GM21786 (cell line): ENCODE measurements at regions not wholly inside any gene's neighbourhood (a gene's known extent, or its start where the extent isn't known, plus 50 kb on each side); places are given as distances from the start of the nearest gene placed in this dataset.

Experiments
- ATAC-seq: cut with Tn5 transposase; IDR thresholded peaks from one replicate; pipeline ENCODE4 v1.9.1; 2021; ENCODE audit not compliant: unreplicated experiment

DNA sequence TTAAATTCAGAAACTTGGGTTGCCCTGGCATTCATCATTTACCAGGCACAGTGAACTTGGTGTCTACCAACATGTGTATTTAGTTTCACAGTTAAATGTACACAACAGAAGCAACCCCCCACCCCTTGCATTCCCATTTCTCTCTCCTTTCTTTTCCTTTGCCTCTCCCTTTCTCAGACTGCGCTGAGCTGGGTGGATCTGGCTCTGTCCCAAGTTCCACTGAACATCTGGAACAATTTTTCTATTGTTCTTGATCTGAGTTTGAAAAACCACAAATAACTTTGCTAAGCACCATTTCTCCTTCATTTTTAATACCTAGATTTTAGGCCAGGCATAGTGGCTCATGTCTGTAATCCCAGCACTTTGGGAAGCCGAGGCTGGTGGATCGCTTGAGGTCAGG lies 242.2 kb downstream of the ABHD5 start:
- ATAC-seq = no peak

DNA sequence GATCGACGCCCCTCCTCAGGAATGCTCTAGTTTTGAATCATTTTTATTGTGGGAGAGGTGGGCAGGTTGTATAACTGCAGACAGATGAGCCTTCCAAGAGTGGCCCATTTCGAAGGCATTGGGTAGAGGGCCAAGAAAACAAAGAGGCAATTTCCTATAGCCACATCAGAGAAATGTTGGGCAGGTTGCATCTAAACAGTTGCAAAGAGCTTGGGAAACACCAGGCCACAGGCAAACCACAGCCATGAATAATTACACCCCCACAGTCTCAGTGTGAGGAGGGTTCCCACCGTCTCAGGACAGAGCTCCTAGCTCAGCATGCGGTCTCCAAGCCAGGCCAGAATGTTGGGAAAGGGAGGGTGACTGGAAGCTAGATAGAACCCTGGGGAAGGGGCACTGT lies 257.3 kb downstream of the ABHD5 start:
- no peak for ATAC-seq

DNA sequence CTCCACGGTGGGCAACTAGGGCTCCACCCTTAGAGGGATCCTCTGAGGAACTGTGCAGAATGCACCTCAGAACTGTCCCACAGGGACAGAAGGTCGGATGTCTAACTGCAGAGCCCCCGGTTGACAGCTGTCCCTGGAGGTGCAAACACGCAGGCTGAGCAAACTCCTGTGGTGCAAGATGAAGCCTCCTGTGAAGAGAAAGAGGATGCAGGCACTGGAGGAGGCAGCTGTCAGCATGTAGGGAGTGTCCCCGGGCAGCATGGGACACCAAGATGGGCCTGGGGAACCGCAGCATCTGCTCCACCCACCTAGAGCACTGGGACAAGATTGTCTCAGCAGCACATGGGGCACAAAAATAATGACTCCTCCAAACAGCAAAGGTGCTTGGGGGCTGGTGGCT lies 258.9 kb downstream of the ABHD5 start:
- no peak for ATAC-seq

DNA sequence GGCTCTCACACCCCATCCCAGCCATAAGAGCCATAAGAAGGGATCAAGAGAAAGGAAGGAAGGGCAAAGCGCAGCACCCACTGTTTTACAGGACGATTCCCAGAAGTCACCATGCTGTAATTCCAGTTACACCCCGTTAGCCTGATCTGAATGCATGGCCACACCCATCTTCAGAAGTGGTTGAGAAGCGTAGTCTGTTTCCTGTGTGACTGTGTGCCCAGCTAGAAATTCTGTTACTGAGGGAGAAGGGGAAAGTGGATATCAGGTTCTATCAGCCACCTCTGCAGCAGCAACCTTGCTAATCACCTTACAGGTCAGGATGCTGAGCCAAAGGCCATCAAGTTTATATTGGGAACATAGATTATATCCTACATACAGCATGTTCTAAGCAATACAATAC lies 260.0 kb downstream of the ABHD5 start:
- ATAC-seq = no peak

DNA sequence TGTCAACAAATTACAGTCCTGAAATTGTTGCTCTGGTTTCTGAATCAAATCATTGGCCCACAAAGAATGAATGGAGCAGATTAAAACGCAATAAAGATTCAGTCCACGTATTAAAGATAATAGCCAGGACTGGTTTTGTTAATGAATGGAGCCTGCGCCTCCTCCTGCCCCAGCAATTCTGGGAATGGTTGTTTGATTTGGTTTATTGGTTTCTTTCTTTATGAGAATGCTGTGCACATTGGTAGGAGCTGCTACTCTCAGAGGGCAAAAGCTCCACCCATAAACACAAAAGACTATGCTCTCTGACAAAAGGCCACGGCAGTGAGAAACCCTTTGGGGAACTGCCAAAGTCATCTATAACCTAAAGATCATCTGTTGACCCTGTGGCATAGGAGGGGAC lies 261.1 kb downstream of the ABHD5 start:
- ATAC-seq = no peak

DNA sequence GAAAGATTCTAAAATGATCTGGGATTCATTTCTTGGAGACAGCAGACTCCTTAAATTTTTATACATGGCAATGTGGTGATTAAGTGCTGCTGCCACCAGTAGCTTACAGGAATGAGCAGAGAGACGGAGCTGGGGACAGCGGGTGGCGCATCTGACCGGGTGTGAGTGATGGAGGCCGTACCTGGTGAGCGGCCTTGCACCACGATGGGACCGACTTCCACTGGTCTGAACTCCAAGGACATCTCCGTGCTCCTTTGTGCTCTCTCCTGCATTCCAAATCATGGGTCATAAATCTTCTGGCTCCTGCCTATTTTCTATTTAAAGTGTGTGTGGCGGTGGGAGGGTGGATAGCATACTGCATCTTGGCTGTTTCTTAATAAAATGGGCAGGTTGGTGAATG lies 262.6 kb downstream of the ABHD5 start:
- no peak for ATAC-seq

DNA sequence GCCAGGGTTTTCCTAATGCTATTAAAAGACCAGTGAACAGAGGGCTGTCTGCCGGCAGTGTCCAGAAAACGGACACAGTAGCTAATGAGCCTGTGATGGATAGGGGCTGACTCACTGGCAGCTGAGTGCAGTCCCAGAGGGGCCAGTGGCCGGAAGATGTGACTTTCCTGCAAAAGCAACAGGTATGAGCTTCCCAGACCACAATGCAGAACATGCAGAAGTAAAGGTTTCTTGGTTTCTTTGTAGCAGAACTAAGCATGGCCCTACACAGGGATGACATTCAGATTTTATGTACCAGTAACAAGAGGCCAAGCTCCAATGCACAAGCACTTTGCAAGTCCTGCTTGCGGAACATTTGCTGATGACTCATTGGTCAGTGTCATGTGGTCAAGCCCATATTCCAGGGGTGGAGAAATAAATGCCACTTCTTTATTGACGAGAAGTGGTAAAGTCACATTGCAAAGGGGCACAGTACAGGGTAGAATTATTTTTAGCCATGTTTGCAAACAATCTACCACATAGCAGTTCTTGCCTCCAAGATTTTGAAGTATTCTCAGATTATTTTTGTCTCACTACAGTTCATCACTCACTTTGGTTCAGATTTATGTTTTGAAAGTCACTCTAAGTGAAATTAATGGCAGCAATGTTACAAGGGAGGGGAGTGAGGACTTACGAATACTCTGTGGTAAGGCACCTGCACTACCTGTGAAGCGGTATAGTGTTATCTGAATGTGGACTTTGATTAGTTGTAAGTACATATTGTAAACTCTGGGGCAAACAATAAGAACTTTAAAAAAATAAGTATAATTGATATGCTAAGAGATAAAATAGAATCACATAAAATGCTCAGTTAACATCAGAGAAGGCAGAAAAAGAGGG lies 263.3 kb downstream of the ABHD5 start:
- ATAC-seq = no peak

DNA sequence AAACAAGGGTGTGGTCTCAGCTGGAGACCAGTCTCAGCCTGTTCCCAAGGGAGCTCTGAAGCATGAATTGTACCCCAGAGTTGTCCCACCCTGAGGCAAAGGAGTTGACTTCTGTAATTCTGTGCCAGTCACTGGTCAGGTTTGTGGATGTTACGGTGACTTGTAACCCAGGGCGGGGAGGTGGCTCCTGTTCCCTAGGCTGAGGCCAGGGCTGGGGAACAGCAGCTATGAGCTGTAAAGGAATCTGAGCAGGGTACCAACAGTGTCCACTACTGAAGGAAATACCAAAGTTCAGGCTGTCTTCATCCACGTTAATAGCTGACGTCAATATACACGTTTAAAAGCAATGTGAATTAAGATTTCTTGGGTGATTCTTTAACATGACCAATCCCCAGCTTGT lies 266.2 kb downstream of the ABHD5 start:
- no peak for ATAC-seq

DNA sequence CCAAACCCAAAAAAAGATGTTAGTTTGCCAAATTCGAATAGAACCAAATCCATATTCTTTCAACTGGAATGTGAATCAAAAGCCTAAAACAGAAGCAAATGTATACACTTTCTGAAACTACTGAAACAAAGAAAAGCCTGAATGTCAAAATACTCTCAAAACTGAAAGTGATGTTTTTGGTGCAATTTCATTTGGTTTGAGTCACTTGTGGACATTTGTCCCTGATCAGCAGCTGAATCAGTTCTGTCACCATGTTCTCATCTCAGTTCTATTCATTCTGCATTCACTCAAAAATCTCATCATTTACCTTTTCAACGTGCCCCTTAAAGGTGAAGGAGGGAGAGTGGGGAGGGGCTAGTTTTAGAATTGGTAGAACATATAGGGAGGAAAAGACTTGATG lies 266.8 kb downstream of the ABHD5 start:
- ATAC-seq = no peak

DNA sequence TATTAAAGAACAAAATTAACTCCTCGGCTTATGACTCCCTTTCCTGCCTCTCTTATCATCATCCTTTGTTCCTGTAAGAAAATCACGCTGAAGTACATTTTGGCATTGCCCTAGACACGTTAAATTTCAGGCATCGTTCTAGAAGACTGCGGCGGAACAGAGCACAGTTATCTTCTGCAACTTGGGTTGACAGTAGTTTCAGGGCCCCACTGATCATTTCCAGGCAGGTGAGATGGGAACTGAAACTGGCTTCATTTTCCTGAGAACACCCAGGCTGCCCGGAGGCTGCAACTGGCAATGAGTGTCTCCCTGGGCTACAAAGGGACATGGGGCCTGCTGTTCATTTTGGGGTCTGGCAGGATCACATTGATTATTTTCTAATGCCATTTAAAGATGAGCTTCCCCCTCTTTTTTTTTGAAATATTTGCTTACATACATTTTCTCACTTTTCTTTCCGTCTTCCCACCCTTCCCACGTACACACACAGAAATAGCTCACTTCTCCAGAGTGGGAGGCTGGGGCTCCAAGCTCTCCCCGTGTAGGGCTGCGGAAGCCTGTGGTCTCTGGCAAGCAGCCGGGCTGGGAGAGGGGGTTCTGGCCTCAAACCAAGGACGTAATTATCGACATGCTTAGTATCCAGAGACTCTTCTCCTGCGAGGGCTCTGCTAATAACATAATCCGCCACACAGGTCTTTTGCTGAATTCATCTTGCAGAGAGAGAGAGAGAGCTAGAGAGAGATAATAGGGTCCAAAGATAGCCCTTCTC lies 267.4 kb downstream of the ABHD5 start:
- ATAC-seq = no peak

DNA sequence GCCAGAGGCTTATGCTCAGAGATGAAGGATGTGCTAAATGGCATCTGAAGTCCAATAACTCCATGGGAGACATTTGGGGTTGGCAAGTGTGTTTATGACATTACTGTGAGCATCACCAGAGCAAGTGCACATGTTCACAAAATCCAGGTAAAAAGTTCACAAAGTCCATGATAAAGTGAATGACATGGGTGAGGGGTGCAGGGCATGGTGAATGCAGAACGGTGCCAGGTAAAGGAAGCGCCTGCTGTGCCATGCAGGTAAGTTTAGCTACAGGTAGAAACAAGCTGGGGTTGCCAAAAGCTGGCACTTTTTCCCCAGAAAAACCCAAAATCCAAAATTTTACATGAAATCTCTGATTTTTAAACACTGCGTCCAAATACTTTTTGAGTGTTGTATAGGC lies 268.2 kb downstream of the ABHD5 start:
- ATAC-seq = no peak

DNA sequence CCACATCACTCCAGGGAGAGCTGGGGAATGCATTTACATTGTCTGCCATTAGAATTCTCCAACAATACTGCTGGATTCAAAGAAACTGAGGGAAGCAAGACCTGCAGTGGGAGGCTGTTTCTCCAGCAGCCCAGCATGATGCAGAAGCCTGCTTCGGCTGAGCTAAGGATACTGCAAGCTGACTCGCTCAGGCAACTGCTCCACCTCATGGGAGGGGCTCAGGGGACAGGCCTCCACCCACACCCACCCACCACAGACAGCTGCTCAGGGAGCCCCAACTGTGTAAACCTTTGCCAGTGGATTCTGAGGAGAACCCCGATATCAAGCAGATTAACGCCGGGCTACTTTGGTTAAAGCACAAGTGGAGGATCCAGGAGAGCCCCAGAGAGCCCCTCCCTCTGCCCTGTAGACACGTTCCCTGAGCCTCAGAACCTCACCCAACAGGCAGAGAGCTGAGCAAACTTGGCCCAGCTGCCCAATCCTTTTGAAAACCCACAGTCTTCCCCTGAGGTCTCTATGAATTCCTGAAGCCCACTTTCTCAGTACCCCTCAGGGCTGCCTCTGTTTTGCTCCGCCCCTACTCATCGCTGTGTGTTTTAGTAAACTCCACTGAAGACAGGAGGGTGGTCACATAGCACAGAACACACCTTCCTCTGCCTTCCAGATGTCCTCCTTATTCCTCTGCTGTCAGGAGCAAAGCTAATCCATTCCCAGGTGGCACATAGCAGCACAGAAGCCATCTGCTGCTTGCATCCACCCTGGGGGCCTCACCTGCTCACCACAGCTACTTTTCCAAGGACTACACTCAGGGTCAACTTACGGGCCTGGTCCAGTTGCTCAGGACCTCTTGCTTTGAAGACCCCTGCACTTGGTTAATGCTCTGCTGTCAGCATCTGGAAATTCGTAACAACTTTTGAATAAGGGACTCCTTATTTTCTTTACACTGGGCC lies 269.0 kb downstream of the ABHD5 start:
- no peak for ATAC-seq

DNA sequence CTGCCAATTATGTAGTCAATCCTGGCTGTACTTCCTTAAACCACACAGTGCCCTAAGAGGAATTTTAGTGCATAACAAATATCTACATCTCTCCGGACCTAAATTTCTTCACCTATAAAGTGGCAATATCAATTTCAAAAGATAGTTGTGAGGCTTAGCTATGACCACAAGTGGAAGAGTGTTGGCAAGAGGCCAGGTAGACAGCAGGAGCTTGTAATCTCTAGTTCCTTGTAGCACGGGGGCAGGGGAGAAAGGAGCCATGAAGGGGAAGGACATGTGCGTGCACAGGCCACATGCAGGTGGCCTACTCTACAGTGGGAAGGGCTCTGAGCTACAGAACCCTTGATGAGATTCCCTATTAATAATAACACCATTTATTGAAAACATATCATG lies 269.7 kb downstream of the ABHD5 start:
- ATAC-seq = no peak

DNA sequence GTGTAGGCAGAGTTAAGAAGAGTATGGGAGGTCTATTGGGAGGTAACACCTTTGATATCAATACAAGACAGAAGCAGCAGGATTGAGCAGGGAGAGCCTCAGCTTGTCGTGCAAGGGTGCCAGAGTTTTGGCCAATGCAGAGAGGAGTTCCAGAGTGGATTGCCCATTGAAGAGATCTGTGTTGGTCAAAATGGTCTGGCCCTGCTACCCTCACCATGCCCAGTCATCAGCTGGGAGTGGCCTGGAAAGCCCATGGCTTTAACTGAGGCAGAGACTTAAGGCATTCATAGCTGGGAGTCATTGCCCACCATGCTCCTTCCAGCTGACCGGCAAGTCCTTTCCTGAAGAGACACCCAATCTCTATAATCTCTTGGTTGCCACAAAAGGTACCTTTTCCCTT lies 271.3 kb downstream of the ABHD5 start:
- ATAC-seq = no peak

DNA sequence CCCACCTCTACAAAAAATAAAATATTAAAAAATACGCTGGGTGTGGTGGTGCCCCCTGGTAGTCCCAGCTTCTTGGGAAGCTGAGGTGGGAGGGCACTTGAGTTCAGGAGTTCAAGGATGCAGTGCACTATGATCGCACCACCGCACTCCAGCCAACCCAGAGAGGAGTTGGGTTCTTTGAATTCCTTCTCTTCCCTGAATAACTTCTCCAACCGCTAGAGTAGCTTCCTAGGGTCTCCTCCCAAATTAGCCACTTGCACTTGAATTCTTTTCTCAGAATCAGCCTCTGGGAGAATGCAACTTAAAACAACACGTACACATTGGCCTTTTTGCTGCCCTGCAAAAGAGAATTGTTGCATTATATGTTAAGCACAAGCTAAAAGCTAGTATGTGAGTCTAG lies 272.5 kb downstream of the ABHD5 start:
- no peak for ATAC-seq

DNA sequence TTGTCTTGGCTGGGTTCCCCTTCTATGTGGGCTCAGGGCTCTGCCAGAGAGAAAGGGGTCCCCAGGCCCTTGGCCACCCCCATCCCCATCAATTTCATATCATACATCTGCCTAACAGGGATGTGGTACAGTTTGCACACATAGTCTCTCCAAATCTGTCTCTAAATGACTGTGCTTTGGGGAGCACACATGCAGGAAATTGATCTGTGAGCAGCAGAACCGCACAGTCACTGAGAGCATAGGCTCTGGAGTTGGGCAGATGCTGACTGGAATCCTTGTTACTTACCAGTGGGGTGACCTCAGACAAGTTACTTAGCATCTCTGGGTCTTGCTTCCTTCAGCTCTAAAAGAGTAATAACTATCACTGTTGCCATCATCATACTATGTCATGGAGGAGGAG lies 273.9 kb downstream of the ABHD5 start:
- ATAC-seq = no peak

DNA sequence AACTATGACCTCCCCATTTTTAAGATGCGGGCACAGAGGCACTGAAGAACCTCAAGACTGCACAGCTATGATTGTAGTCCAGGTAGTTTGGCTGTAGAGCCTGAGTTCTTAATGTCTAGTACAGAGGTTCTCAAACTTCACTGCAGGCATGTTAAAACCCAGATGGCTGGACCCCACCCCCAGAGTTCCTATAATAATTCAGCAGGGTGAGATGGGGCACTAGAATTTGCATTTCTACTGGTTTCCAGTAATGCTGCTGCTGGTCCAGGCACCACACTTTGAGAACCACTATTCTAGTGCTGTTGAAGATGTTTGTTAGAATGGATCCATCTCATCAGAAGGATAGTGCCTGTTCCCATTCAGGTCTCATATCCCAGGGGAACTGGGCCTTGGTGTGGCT lies 274.9 kb downstream of the ABHD5 start:
- no peak for ATAC-seq

DNA sequence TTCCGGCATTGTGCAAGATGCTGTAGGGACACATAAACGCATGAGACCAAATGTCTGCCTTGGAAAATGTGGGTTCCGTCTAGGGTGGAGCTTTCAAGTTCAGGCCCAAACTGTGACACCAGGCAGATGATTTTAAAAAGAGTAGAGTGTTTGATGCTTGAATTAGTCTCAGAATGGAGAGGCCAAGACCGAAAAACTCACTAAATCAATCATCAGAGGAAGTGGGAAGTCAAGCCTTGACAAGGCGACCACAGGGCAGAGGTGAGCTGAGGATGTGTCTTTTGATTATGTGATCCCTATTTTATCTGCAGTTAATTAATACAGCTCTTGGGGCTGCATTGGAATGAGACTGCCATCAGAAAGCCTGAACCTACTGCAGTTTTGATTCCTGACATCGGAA lies 275.4 kb downstream of the ABHD5 start:
- no peak for ATAC-seq

DNA sequence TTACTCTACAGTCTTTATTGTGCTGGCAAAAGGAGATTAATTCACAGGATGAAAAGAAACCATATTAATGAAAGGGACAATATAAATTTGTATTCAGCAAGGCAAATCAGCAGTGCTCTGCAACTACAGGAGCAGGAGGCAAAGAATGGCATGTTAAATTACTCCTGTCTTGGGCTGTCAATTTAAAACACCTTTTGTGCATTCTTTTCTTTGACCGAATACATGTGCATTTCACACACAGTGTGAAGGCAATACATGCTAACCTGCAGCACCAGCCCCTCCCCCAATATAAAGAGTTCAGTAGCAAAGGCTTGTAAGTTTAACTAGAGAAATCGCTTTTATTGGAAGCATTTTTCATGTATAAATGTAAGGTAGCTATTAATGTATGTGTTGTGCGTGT lies 275.2 kb upstream of the TOPAZ1 start:
- no peak for ATAC-seq

DNA sequence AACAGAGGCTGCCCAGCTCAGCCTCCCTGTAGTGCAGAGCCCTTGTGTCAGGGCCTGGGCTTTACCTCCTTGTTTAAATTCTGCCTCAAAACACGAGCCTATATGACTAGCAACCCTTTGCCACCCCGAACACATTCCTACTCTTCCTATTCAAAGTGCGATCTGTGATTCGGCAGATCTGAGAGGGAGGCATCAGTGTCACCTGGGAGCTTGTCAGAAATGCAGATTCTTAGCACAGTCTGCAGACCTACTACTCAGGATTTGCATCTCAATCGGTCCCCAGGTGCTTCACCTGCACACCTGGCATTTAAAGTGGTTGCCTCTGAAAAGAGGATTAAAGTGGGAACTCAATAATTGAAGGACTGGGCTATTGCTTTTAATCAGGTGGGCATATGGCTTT lies 273.2 kb upstream of the TOPAZ1 start:
- ATAC-seq = no peak

DNA sequence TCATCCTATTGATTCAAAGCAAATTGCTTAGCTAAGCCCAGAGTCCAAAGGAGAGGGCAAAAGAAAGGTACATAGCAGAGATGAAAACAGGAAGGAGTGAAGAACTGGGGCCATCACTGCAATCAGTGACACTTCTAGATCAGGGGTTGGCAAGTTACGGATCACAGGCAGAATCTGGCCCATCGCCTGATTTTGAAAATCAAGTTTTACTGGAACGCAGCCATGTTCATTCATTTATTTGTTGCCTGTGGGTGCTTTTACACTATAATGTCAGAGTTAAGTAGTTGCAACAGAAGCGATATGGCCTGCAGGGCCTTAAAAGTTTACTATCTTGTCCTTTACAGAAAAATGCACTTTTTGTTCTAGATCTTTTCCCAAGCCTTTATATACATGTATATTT lies 271.7 kb upstream of the TOPAZ1 start:
- no peak for ATAC-seq
